PC-9 (cell line): ENCODE measurements at regions not wholly inside any gene's neighbourhood (a gene's known extent, or its start where the extent isn't known, plus 50 kb on each side); places are given as distances from the start of the nearest gene placed in this dataset.

Experiments
- CTCF ChIP-seq: fragments of 200-600 bp; sonication (generic); conservative IDR thresholded peaks from 2 replicates; pipeline ENCODE4 v1.6.1; 2017; ENCODE audit warnings: mixed run types, antibody characterized with exemption, mild to moderate bottlenecking, moderate library complexity
- EZH2 ChIP-seq: fragments of 200-600 bp; sonication (generic); IDR thresholded peaks from 2 replicates; pipeline ENCODE4 v1.8.0; 2017; ENCODE audit warnings: antibody characterized with exemption, low read depth

- no peak for TF ChIP-seq CTCF
- no peak for TF ChIP-seq EZH2
Observed at GRCh38 chr2:139007130-139007529, 226.9 kb upstream of the NXPH2 start.
